GM23338 (cell line): ENCODE measurements at regions not wholly inside any gene's neighbourhood (a gene's known extent, or its start where the extent isn't known, plus 50 kb on each side); places are given as distances from the start of the nearest gene placed in this dataset.

Source experiments
- CREB1 ChIP-seq: fragments of 250-450 bp; sonication (Bioruptor Pico); IDR thresholded peaks from 2 replicates; pipeline ENCODE4 v1.5.0; 2020; ENCODE audit warnings: low read depth, mild to moderate bottlenecking, moderate library complexity
- EZH2 ChIP-seq: fragments of 200-600 bp; sonication (generic); IDR thresholded peaks from one replicate; pipeline ENCODE4 v1.8.0; 2017; ENCODE audit warnings: antibody characterized with exemption, mild to moderate bottlenecking, low read depth; ENCODE audit not compliant: unreplicated experiment
- POLR2AphosphoS5 ChIP-seq: IDR thresholded peaks from 2 replicates; pipeline ENCODE4 v1.6.1; 2016; ENCODE audit warnings: antibody characterized with exemption, low read depth
- TF ChIP-seq, protein P1 (sequence below), 2 experiments: fragments of 200-600 bp in 1 of 2; sonication (generic) in 1 of 2; conservative IDR thresholded peaks; 2 replicates each; pipeline versions ENCODE4 v1.5.1 to v1.6.1; 2016 to 2017; ENCODE audit warnings: antibody characterized with exemption in 2 of 2, low read depth in 2 of 2, mild to moderate bottlenecking in 2 of 2, moderate library complexity in 1 of 2

DNA sequence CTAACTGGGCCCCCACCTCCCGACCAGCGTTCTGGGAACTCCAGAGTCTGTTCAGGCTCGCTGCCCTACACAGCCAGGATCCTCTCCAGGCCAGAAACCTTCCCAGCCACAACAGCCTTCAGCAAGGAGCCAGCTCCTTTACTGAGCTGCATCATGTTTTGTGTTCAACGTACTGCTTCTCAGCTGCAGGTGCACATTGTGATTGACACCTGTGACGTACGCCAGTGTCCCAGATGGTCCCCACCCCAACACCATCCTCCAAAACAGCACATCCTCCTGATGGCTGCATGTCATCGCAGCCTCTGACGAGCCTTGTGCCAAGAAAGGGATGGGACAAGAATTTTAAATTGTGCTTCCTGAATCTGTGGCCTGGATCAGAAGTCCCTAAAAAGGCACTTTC lies 117.5 kb downstream of the SPATA19 start:
- TF ChIP-seq, protein P1, sequence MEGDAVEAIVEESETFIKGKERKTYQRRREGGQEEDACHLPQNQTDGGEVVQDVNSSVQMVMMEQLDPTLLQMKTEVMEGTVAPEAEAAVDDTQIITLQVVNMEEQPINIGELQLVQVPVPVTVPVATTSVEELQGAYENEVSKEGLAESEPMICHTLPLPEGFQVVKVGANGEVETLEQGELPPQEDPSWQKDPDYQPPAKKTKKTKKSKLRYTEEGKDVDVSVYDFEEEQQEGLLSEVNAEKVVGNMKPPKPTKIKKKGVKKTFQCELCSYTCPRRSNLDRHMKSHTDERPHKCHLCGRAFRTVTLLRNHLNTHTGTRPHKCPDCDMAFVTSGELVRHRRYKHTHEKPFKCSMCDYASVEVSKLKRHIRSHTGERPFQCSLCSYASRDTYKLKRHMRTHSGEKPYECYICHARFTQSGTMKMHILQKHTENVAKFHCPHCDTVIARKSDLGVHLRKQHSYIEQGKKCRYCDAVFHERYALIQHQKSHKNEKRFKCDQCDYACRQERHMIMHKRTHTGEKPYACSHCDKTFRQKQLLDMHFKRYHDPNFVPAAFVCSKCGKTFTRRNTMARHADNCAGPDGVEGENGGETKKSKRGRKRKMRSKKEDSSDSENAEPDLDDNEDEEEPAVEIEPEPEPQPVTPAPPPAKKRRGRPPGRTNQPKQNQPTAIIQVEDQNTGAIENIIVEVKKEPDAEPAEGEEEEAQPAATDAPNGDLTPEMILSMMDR (conservative IDR thresholded peaks at IDR 0.05; ENCODE audit: low read depth in 2 of 2): no peak
- TF ChIP-seq POLR2AphosphoS5: no peak
- TF ChIP-seq CREB1 (CRISPR knock-in tag): no peak
- no peak for TF ChIP-seq EZH2
